ENCODE measurements at regions not wholly inside any gene's neighbourhood (a gene's known extent, or its start where the extent isn't known, plus 50 kb on each side); places are given as distances from the start of the nearest gene placed in this dataset.

DNA sequence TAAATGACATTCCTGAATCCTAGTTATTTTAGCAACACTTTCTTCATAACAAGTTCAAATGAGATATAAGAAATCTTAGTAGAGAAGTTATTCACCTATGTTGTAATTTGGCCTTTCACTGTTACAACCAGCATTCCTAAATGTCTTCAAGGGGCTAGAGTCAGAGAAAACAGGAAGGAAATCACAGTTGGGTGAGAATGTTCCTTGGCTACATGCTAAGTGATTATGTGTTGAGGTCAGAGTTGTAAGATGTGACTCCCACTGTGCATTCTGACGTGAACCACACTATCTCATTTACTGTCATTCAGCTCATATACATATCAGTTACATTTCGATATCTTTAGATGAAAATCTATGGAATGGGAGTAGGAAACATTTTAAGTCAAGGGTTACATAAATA, 51.0 kb upstream of the MLIP start:
- no peak for DNase-seq

All from NCI-H1694 treated with DMSO at 0.1 percent for 48 hours (cell line).